Psoas muscle (tissue), 7 donors: ENCODE measurements at regions not wholly inside any gene's neighbourhood (a gene's known extent, or its start where the extent isn't known, plus 50 kb on each side); places are given as distances from the start of the nearest gene placed in this dataset.

ENCODE experiments used
- ATAC-seq, 4 donors: fragments of 200-7000 bp; cut with Tn5 transposase; one replicate each; pipeline ENCODE4 v1.9.1; 2020; ENCODE audit warnings: moderate library complexity in 3 of 4, mild to moderate bottlenecking in 2 of 4
- DNase-seq, 2 donors: peaks; one replicate each; pipeline ENCODE4 v3.0.0-alpha.2; 2020
- H3K27ac ChIP-seq: fragments of 200-600 bp; one replicate; pipeline ENCODE4 v1.8.0; 2022
- H3K27me3 ChIP-seq, 3 donors: fragments of 200-600 bp in 1 of 3; one replicate each; pipeline versions ENCODE4 v1.6.1 to v1.8.0; 2013 to 2022; ENCODE audit warnings: low read length in 2 of 3, mild to moderate bottlenecking in 2 of 3, moderate library complexity in 1 of 3; ENCODE audit not compliant: insufficient read depth in 3 of 3
- H3K36me3 ChIP-seq, 2 donors: fragments of 200-600 bp in 1 of 2; one replicate each; pipeline versions ENCODE4 v1.6.1 to v1.8.0; 2013 to 2022; ENCODE audit warnings: low read depth in 1 of 2, mild to moderate bottlenecking in 1 of 2, moderate library complexity in 1 of 2; ENCODE audit not compliant: insufficient read depth in 1 of 2
- H3K4me1 ChIP-seq: fragments of 200-600 bp; one replicate; pipeline ENCODE4 v1.8.0; 2022
- H3K4me3 ChIP-seq: fragments of 200-600 bp; one replicate; pipeline ENCODE4 v1.8.0; 2022; ENCODE audit warnings: mild to moderate bottlenecking
- H3K9me3 ChIP-seq: fragments of 200-600 bp; one replicate; pipeline ENCODE4 v1.8.0; 2022
- CTCF ChIP-seq: fragments of 200-600 bp; IDR thresholded peaks from one replicate; pipeline ENCODE4 v1.8.0; 2022; ENCODE audit warnings: antibody characterized with exemption
- WGBS, 3 donors: extraction: QIAGEN DNeasy Blood & Tissue Kit; methylation state at CpG; one replicate each; pipeline versions ENCODE4 v1.1.6 to v1.1.7; 2013; 5-methylcytosine and 5-hydroxymethylcytosine counted together
- intact Hi-C, 2 donors: fragments of 100-400 bp; cut with DNase I; formaldehyde crosslinking; loops; one replicate each; pipeline versions ENCODE4 v1.11.0 to v1.14.2; 2022
- donor health status: healthy with polysubstance abuse.
- donor health status: DM: no; HTN: no; CAD: no; lungs with moderate emphysema.
- donor health status: Bipolar disorder and iron deficiency.
- donor health status: healthy.
- donor health status: DM: yes; HTN: yes; CAD: no.
- donor health status: DM: no; HTN: no; CAD: no.
- donor health status: DM: yes; HTN: yes; CAD: no.

- 92 to 94% (median 93%) methylated on average over 3 of the region's 3 CpGs for WGBS, 3 donors
- Histone ChIP-seq H3K36me3 (no peaks in the 10 kb centered on the region), H3K4me1 (no peaks in the 10 kb centered on the region), H3K27me3 (no peaks in the 10 kb centered on the region), H3K4me3 (no peak overlapping the region), H3K27ac (no peak overlapping the region), H3K9me3 (peaks cover 4% of the 10 kb centered on the region)
- no peak for TF ChIP-seq CTCF
- no peak for DNase-seq
- ATAC-seq: no peak
- intact Hi-C loops: no loop called here
Observed at GRCh38 chr10:20726381-20726780, 170.7 kb downstream of the NEBL start.

- H3K4me3 ChIP-seq: no peak overlapping the region
- WGBS, 3 donors: 88 to 95% (median 90%) methylated on average over 1 of the region's 1 CpG
- no peaks in the 10 kb centered on the region for H3K9me3 ChIP-seq
- no peak for TF ChIP-seq CTCF
- H3K36me3 ChIP-seq: no peaks in the 10 kb centered on the region
- no peaks in the 10 kb centered on the region for H3K4me1 ChIP-seq
- no peaks in the 10 kb centered on the region for H3K27me3 ChIP-seq
- no peak for DNase-seq
- intact Hi-C loops: no loop called here
- no peak for ATAC-seq
- no peak overlapping the region for H3K27ac ChIP-seq
Observed at GRCh38 chr10:20714979-20715378, 182.1 kb downstream of the NEBL start.

GRCh38 chr10:20714518-20714917 lies 182.6 kb downstream of the NEBL start:
- intact Hi-C loops: no loop called here
- H3K9me3 ChIP-seq: no peaks in the 10 kb centered on the region
- H3K4me1 ChIP-seq: no peaks in the 10 kb centered on the region
- H3K4me3 ChIP-seq: no peak overlapping the region
- TF ChIP-seq CTCF: no peak
- no peak for DNase-seq
- WGBS, 3 donors: 0 to 48% (median 0%) methylated on average over 1 of the region's 1 CpG
- H3K27ac ChIP-seq: no peak overlapping the region
- H3K27me3 ChIP-seq: peaks cover 0 to 2% (median 0%) of the 10 kb centered on the region in 3 donors
- no peaks in the 10 kb centered on the region for H3K36me3 ChIP-seq
- no peak for ATAC-seq

GRCh38 chr10:20713420-20713819 lies 183.7 kb downstream of the NEBL start:
- Histone ChIP-seq H3K4me1 (no peaks in the 10 kb centered on the region), H3K4me3 (no peak overlapping the region), H3K36me3 (no peaks in the 10 kb centered on the region), H3K27ac (no peak overlapping the region), H3K9me3 (no peaks in the 10 kb centered on the region), H3K27me3 (peaks cover 0 to 2% (median 0%) of the 10 kb centered on the region in 3 donors)
- DNase-seq: no peak
- intact Hi-C loops: no loop called here
- no peak for ATAC-seq
- 45 to 68% (median 66%) methylated on average over 1 of the region's 1 CpG for WGBS, 3 donors
- no peak for TF ChIP-seq CTCF

GRCh38 chr10:20712774-20713173 lies 184.3 kb downstream of the NEBL start:
- no peak for ATAC-seq

More at GRCh38 chr10:20712774-20713173, 184.3 kb downstream of the NEBL start:
- TF ChIP-seq CTCF: no peak
- no peak for DNase-seq
- 85 to 90% (median 87%) methylated on average over 1 of the region's 1 CpG for WGBS, 3 donors
- Histone ChIP-seq H3K27ac (no peak overlapping the region), H3K4me1 (no peaks in the 10 kb centered on the region), H3K27me3 (peaks cover 0 to 2% (median 0%) of the 10 kb centered on the region in 3 donors), H3K4me3 (no peak overlapping the region), H3K9me3 (no peaks in the 10 kb centered on the region), H3K36me3 (no peaks in the 10 kb centered on the region)
- intact Hi-C loops: no loop called here
